GM12875 (cell line): ENCODE measurements at regions not wholly inside any gene's neighbourhood (a gene's known extent, or its start where the extent isn't known, plus 50 kb on each side); places are given as distances from the start of the nearest gene placed in this dataset.

Experiments
- H3K4me3 ChIP-seq: one replicate; pipeline ENCODE4 v1.5.1; 2011; ENCODE audit warnings: low read depth, low read length, control low read depth
- CTCF ChIP-seq: IDR thresholded peaks from 2 replicates; pipeline ENCODE4 v1.5.1; 2011; ENCODE audit warnings: low read depth, mild to moderate bottlenecking, control low read depth, inconsistent platforms, low read length, moderate library complexity, borderline replicate concordance; ENCODE audit not compliant: insufficient read depth

GRCh38 chrX:22389556-22390179 lies 117.0 kb downstream of the CBLL2 start:
- H3K4me3 ChIP-seq = no peak overlapping the region

GRCh38 chrX:22392133-22392948 lies 119.6 kb downstream of the CBLL2 start:
- TF ChIP-seq CTCF = no peak
- no peak overlapping the region for H3K4me3 ChIP-seq

More at GRCh38 chrX:22389556-22390179, 117.0 kb downstream of the CBLL2 start:
- TF ChIP-seq CTCF = no peak

GRCh38 chrX:22395372-22395771 lies 122.7 kb downstream of the CBLL2 start:
- no peak for TF ChIP-seq CTCF
- no peak overlapping the region for H3K4me3 ChIP-seq

- H3K4me3 ChIP-seq = no peak overlapping the region
- no peak for TF ChIP-seq CTCF
Measured at GRCh38 chrX:22396408-22396807, 123.7 kb downstream of the CBLL2 start.

GRCh38 chrX:22397566-22397965 lies 124.9 kb downstream of the CBLL2 start:
- H3K4me3 ChIP-seq = no peak overlapping the region
- no peak for TF ChIP-seq CTCF

- H3K4me3 ChIP-seq = no peak overlapping the region
- no peak for TF ChIP-seq CTCF
Measured at GRCh38 chrX:22399437-22400192, 126.9 kb downstream of the CBLL2 start.
